GM12892 (cell line): ENCODE measurements at regions not wholly inside any gene's neighbourhood (a gene's known extent, or its start where the extent isn't known, plus 50 kb on each side); places are given as distances from the start of the nearest gene placed in this dataset.

Experiments
- POLR2AphosphoS5 ChIP-seq: IDR thresholded peaks from 2 replicates; pipeline ENCODE4 v1.6.1; 2011; ENCODE audit warnings: low read depth, low read length, control low read depth
- TAF1 ChIP-seq: IDR thresholded peaks from 2 replicates; pipeline ENCODE4 v1.6.1; 2011; ENCODE audit warnings: low read depth, mild to moderate bottlenecking, control low read depth, low read length, borderline replicate concordance

GRCh38 chr10:111836064-111836463, 347.5 kb downstream of the GPAM start:
- TF ChIP-seq TAF1 (no peak), POLR2AphosphoS5 (no peak)
